ENCODE measurements at regions not wholly inside any gene's neighbourhood (a gene's known extent, or its start where the extent isn't known, plus 50 kb on each side); places are given as distances from the start of the nearest gene placed in this dataset.

DNA sequence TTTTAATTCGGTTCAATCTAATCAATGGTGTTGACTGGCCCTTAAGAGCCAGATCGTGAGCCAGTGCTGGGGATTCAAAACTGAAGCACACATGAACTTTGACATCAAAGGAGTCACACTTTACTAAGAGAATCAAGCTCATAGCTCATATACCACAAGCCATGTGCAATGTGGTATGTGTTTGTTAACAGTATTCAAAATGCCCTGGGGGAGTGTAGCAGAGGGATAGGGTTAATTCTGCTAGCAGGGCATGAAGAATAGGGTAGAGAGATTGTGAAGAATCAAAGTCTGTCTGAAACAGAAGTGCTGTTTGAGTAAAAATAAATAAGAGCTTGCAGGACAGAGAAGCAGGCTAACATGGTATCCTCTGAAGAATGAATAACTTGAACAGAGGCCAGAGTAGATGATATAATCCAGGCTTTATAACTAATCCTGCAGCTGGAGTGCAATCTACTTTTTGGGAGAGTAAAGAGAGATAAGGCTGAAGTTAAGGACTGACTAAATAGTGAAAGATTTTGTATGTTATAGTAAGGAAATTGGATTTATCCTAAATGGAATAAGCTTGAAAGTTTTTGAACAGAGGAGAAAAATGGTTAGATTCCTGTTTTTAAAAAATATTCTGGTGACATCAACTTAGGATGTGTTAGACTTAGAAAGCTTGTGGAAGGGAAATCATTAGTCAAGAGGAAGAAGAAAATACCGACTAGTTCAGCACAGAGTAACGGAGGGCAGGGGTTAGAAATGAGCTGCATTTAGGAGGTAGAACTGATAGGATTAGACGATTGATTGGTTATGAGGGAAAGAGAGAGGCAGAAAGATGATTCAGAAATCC, 292.0 kb downstream of the NFKBIZ start:
- Histone ChIP-seq H3K9me3 (ENCODE audit: control insufficient read depth, low read length) (no peaks in the 10 kb centered on the region), H3K27me3 (ENCODE audit: control insufficient read depth, insufficient read depth, low read length) (no peaks in the 10 kb centered on the region), H3K4me3 (ENCODE audit: low read length) (no peak overlapping the region), H3K4me1 (ENCODE audit: control insufficient read depth, insufficient read depth, low read length) (no peaks in the 10 kb centered on the region), H3K9ac (ENCODE audit: low read length) (no peak overlapping the region), H3K36me3 (ENCODE audit: control insufficient read depth, insufficient read depth, low read length) (no peaks in the 10 kb centered on the region)

DNA sequence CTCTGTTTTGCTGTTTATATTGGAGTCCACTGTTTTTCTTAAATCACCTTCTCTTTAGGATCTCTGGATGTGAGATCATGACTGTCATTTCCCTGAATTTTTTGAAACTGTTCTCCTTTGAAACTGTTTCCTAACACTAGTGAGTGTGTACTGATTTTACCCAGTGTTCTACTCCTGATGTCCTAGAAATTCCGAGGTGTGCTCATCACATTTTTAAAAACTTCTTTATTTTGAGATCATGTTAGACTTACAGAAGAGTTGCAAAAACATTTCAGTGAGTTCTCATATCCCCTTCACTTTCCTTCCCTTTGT, 292.6 kb downstream of the NFKBIZ start:
- no peak overlapping the region for H3K4me3 ChIP-seq (ENCODE audit: low read length)
- H3K4me1 ChIP-seq (ENCODE audit: control insufficient read depth, insufficient read depth, low read length) = no peaks in the 10 kb centered on the region
- no peaks in the 10 kb centered on the region for H3K9me3 ChIP-seq (ENCODE audit: control insufficient read depth, low read length)
- no peaks in the 10 kb centered on the region for H3K27me3 ChIP-seq (ENCODE audit: control insufficient read depth, insufficient read depth, low read length)
- no peaks in the 10 kb centered on the region for H3K36me3 ChIP-seq (ENCODE audit: control insufficient read depth, insufficient read depth, low read length)
- H3K9ac ChIP-seq (ENCODE audit: low read length) = no peak overlapping the region

DNA sequence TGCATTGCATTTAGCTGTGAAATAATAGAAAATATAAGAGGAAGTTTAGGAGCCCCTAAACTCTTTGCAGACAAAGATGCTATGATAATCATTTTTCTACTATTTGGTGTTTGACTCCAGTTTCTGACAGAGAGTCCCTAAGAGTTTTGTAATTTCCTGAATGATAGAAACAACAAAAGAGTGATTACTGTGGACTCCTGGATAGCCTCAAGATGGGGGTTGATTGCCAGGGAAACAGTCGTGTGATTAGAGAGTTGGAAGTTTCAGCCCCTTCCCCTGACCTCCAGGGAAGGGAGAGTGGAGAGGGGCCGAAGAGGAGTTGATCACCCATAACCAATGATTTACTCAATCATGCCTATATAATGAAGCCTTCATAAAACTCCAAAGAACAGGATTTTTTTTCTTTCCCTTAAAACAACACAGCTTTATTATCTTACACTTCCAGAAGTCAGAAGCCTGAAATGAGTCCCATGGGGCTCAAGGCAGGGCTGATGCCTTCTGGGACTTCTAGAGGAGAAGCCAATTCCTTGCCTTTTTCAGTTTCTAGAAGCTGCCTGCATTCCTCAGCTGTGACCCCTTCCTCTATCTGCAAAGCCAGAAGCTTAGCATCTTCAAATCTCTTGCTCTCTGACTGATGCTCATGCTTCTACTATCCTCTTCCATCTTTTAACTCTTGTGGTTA, 292.3 kb upstream of the ZPLD1 start:
- Histone ChIP-seq H3K9ac (ENCODE audit: low read length) (no peak overlapping the region), H3K36me3 (ENCODE audit: control insufficient read depth, insufficient read depth, low read length) (no peaks in the 10 kb centered on the region), H3K27me3 (ENCODE audit: control insufficient read depth, insufficient read depth, low read length) (no peaks in the 10 kb centered on the region), H3K4me1 (ENCODE audit: control insufficient read depth, insufficient read depth, low read length) (no peaks in the 10 kb centered on the region), H3K4me3 (ENCODE audit: low read length) (no peak overlapping the region), H3K9me3 (ENCODE audit: control insufficient read depth, low read length) (no peaks in the 10 kb centered on the region)

DNA sequence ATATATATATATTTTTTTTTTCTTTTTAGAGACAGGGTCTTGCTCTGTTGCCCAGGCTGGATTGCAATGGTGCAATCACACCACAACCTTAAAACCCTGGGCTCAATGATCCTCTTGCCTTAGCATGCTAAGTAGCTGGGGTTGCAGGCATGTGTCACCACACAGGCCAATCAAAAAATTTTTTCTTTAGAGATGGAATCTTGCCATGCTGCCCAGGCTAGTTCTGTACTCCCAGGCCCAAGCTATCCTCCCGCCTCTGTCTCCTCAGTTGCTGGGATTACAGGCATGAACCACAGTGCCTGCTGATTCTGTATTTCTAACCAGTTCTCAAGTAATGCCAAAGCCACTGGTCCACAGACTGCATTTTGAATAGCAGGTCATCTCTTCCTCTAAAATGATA, 291.3 kb upstream of the ZPLD1 start:
- Histone ChIP-seq H3K4me1 (ENCODE audit: control insufficient read depth, insufficient read depth, low read length) (no peaks in the 10 kb centered on the region), H3K27me3 (ENCODE audit: control insufficient read depth, insufficient read depth, low read length) (no peaks in the 10 kb centered on the region), H3K9ac (ENCODE audit: low read length) (no peak overlapping the region), H3K9me3 (ENCODE audit: control insufficient read depth, low read length) (no peaks in the 10 kb centered on the region), H3K4me3 (ENCODE audit: low read length) (no peak overlapping the region), H3K36me3 (ENCODE audit: control insufficient read depth, insufficient read depth, low read length) (no peaks in the 10 kb centered on the region)

DNA sequence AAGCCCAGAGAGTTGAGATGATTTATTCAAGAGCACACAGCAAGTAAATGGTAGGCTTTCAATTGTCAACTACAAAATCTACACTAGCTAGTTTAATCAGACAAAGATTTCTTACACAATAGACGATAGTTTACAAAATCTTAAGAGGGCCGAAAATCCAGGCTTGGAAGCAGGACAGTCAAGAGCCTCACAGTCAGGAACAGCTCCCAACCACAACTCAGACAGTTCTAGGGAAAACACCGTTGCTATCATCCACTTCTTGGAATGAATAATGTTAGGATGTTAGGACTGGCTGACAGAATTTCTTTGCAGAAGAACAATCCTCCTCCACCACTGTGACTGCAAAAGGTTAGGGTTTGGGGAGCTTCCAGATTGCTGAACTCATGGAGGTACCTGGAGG, 290.8 kb upstream of the ZPLD1 start:
- H3K36me3 ChIP-seq (ENCODE audit: control insufficient read depth, insufficient read depth, low read length) = no peaks in the 10 kb centered on the region
- H3K27me3 ChIP-seq (ENCODE audit: control insufficient read depth, insufficient read depth, low read length) = no peaks in the 10 kb centered on the region
- H3K9ac ChIP-seq (ENCODE audit: low read length) = no peak overlapping the region
- H3K4me3 ChIP-seq (ENCODE audit: low read length) = no peak overlapping the region
- no peaks in the 10 kb centered on the region for H3K9me3 ChIP-seq (ENCODE audit: control insufficient read depth, low read length)
- H3K4me1 ChIP-seq (ENCODE audit: control insufficient read depth, insufficient read depth, low read length) = no peaks in the 10 kb centered on the region

DNA sequence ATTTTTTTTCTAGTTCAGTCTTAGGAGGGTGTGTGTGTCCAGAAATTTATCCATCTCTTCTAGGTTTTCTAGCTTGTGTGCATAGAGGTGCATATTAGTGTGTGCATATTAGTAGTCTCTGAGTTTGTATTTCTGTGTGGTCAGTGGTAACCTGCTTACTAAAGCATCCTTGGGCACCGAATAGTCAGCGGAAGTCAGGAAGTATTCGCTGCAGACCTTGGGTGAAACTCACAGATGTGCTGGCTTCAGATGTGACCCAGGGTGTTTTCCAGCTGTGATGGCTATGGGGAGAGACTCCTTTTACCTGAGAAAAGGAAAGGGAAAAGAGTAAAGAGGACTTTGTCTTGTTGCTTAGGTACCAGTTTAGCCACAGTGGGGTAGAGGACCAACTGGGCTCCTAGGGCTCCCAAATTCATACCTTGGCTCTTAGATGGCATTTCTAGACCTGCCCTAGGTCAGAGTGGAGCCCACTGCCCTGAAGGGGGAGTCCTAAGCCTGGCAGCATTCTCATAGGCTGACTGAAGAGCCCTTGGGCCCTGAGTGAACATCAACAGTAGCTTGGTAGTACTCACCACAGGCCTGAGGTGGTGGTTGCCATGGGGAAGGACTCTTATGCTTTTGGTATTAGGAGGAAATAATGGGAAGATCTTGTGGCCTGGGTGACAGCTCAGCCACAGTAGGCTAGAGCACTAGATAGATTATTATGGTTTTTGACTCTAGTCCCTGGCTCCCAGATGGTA, 286.0 kb upstream of the ZPLD1 start:
- H3K4me3 ChIP-seq (ENCODE audit: low read length) = no peak overlapping the region
- no peak overlapping the region for H3K9ac ChIP-seq (ENCODE audit: low read length)
- no peaks in the 10 kb centered on the region for H3K9me3 ChIP-seq (ENCODE audit: control insufficient read depth, low read length)
- H3K27me3 ChIP-seq (ENCODE audit: control insufficient read depth, insufficient read depth, low read length) = no peaks in the 10 kb centered on the region
- no peaks in the 10 kb centered on the region for H3K36me3 ChIP-seq (ENCODE audit: control insufficient read depth, insufficient read depth, low read length)
- no peaks in the 10 kb centered on the region for H3K4me1 ChIP-seq (ENCODE audit: control insufficient read depth, insufficient read depth, low read length)

DNA sequence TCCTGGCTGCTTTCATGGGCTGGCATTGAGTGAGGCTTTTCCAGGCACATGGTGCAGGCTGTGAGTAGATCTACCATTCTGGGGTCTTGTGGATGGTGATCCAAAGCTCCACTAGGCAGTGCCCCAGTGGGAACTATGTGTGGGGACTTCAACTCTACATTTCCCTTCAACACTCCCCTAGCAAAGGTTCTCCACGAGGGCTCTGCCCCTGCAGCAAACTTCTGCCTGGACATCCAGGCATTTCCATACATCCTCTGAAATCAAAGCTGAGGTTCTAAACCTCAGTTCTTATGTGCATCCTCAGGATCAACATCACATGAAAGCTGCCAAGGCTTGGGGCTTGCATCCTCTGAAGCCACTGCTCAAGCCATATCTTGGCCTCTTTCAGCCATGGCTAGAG, 282.9 kb upstream of the ZPLD1 start:
- Histone ChIP-seq H3K36me3 (ENCODE audit: control insufficient read depth, insufficient read depth, low read length) (no peaks in the 10 kb centered on the region), H3K9ac (ENCODE audit: low read length) (no peak overlapping the region), H3K4me3 (ENCODE audit: low read length) (no peak overlapping the region), H3K27me3 (ENCODE audit: control insufficient read depth, insufficient read depth, low read length) (no peaks in the 10 kb centered on the region), H3K9me3 (ENCODE audit: control insufficient read depth, low read length) (no peaks in the 10 kb centered on the region), H3K4me1 (ENCODE audit: control insufficient read depth, insufficient read depth, low read length) (no peaks in the 10 kb centered on the region)

DNA sequence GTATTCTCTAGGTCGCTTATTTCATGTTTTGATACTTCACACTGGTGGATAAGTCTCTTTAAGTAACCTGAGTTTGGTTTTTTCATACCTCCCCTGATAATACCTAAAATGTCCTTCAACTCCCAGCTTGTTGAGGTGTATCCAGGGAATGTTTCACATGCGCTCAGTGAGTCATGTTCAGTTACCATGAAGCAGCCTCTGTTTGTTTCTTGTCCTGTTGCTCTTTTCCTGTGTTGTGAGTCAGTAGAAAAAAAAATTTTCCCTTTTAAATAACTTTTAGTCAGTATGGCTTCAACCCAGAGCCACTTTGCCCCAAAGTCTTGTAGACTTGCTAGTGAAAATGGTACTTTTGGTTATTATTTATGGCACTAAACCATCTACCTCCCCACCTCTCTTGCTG, 278.4 kb upstream of the ZPLD1 start:
- no peak overlapping the region for H3K9ac ChIP-seq (ENCODE audit: low read length)
- H3K36me3 ChIP-seq (ENCODE audit: control insufficient read depth, insufficient read depth, low read length) = no peaks in the 10 kb centered on the region
- H3K4me1 ChIP-seq (ENCODE audit: control insufficient read depth, insufficient read depth, low read length) = no peaks in the 10 kb centered on the region
- no peak overlapping the region for H3K4me3 ChIP-seq (ENCODE audit: low read length)
- no peaks in the 10 kb centered on the region for H3K27me3 ChIP-seq (ENCODE audit: control insufficient read depth, insufficient read depth, low read length)
- no peaks in the 10 kb centered on the region for H3K9me3 ChIP-seq (ENCODE audit: control insufficient read depth, low read length)

DNA sequence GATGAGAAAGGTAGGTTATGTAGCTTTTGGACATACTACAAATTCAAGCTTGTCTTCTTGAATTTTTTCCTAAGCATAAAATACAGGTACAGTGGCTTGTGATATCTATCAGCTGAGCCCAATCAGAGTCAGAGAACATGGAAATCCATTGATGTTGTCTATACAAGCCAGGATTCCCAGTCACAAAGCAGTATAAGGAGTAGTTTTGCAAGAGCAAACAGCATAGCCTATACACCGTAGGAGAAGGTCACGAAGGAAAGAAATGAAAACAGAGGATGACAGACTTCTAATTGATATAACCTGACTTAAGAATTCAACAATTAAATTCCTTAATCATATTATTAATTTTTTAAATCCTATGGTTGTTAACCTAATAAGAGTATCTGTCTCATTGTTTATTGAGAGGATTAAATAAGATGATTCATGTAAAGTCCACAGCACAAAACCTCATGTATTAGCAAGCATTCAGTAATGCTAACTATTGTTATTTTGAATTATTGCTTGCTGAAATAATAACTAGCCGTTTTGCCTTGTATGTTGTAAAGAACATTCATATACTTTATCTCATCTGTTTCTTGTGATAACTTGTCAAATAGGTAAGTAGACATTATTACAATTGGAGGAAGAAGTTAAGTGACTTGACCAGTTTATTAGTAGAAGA, 276.6 kb upstream of the ZPLD1 start:
- Histone ChIP-seq H3K36me3 (ENCODE audit: control insufficient read depth, insufficient read depth, low read length) (no peaks in the 10 kb centered on the region), H3K4me1 (ENCODE audit: control insufficient read depth, insufficient read depth, low read length) (peaks cover 10% of the 10 kb centered on the region), H3K9ac (ENCODE audit: low read length) (no peak overlapping the region), H3K9me3 (ENCODE audit: control insufficient read depth, low read length) (no peaks in the 10 kb centered on the region), H3K27me3 (ENCODE audit: control insufficient read depth, insufficient read depth, low read length) (no peaks in the 10 kb centered on the region), H3K4me3 (ENCODE audit: low read length) (no peak overlapping the region)

DNA sequence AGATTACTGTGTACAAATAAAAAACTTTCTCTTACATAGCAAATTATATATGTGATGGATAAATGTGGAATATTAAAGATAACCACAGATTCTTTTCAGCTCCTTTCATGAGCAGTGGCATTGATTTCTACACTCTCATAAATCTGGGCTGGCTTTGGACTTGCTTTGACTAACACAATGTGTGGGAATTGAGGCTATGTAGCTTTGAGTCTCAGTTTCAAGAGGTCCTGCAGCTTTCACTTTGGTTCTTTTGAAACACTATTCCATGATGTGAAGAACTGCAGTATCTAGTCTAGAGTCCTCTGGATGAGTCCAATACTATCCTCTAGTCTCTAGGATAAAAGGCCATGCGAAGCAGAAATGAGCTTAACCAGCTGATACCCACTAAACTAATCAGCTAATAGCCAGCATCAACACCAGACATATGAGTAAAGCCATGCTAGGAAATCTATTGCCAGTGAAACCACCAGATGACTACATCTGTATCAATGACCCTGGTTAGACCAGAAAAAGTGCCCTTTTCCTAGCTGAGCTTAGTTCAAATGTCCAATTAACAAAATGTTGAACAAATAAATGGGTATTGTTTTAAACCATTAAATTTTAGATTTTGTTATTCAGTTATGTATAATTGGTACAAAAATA, 274.9 kb upstream of the ZPLD1 start:
- Histone ChIP-seq H3K9ac (ENCODE audit: low read length) (no peak overlapping the region), H3K4me3 (ENCODE audit: low read length) (no peak overlapping the region), H3K9me3 (ENCODE audit: control insufficient read depth, low read length) (no peaks in the 10 kb centered on the region), H3K36me3 (ENCODE audit: control insufficient read depth, insufficient read depth, low read length) (no peaks in the 10 kb centered on the region), H3K27me3 (ENCODE audit: control insufficient read depth, insufficient read depth, low read length) (no peaks in the 10 kb centered on the region), H3K4me1 (ENCODE audit: control insufficient read depth, insufficient read depth, low read length) (peaks cover 16% of the 10 kb centered on the region)

DNA sequence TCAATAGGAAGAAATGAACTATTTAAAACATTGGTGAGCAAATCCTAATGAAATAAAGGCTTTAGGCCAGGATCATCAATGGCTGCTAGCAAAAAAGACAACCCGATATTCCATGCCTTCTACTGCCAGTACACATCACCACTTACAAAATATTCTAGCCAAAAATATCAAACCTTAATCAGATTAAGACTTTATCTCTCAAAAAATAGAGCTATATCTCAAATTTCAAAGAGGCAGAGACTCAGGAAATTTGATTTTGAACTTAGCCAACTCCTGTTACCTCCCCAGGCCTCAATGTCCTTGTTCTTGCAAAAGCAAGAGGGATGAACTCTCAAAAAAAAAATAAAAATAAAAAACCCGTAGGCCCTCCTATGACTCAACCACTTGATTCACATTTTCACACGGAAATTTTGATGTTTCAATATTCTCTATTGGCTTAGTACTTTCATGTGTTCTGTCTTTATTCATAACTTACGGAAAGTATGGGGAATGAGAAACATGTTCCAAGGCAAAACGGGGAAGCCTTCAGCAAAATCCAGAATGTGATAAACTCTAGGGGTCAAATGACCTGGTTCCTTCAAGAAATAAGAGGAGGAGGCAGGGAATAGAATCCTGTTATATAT, 273.3 kb upstream of the ZPLD1 start:
- no peaks in the 10 kb centered on the region for H3K27me3 ChIP-seq (ENCODE audit: control insufficient read depth, insufficient read depth, low read length)
- H3K9ac ChIP-seq (ENCODE audit: low read length) = no peak overlapping the region
- H3K4me3 ChIP-seq (ENCODE audit: low read length) = no peak overlapping the region
- peaks cover 16% of the 10 kb centered on the region for H3K4me1 ChIP-seq (ENCODE audit: control insufficient read depth, insufficient read depth, low read length)
- H3K36me3 ChIP-seq (ENCODE audit: control insufficient read depth, insufficient read depth, low read length) = no peaks in the 10 kb centered on the region
- no peaks in the 10 kb centered on the region for H3K9me3 ChIP-seq (ENCODE audit: control insufficient read depth, low read length)

Measured in mucosa of stomach (tissue), 1 donor.